NCI-H1436 treated with DMSO at 0.1 percent for 48 hours (cell line): ENCODE measurements at regions not wholly inside any gene's neighbourhood (a gene's known extent, or its start where the extent isn't known, plus 50 kb on each side); places are given as distances from the start of the nearest gene placed in this dataset.

Experiments used
- DNase-seq: peaks from one replicate; lab custom pipeline; 2025; lab: John Stamatoyannopoulos, UW

DNA sequence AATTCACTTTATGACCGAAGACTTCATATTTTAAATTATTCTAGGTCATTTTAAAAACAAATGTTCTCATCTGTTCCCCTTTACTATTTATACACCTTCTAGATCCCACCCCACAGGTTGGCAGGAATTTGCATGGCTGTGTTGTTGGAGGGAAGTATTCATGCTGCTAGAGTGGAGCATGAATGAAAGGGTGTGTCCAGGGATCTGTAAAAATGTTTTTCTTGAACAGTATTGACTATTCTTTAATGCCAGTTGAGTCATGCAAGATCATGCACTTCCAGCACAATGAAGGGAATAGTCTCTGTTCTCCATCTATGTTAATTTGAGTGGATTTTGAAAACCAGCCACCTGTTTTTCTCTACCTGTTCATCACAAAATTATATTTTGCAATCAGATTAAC is 52.0 kb upstream of the COL3A1 start:
- no peak for DNase-seq
